ENCODE measurements at regions not wholly inside any gene's neighbourhood (a gene's known extent, or its start where the extent isn't known, plus 50 kb on each side); places are given as distances from the start of the nearest gene placed in this dataset.

DNA sequence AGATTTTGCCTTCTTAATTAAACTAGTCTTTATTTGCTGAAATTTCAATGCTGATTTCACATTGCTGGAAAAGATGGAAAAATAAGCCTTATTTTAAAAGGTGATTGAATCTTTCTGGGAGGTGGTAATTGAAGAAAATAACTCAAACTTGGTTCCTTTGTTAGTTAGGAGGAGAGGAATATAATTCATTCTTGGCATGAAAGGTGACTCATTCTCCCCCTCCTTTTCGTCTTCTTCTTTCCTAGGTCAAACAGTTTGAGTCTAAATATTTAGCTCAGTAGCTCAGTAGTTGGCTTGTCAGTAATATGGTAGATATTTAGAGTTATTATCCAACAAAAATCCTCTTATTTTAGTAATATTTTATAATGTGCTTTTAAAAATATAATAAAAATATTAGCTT lies 353.9 kb upstream of the MEF2C start:
- TF ChIP-seq, protein P1, sequence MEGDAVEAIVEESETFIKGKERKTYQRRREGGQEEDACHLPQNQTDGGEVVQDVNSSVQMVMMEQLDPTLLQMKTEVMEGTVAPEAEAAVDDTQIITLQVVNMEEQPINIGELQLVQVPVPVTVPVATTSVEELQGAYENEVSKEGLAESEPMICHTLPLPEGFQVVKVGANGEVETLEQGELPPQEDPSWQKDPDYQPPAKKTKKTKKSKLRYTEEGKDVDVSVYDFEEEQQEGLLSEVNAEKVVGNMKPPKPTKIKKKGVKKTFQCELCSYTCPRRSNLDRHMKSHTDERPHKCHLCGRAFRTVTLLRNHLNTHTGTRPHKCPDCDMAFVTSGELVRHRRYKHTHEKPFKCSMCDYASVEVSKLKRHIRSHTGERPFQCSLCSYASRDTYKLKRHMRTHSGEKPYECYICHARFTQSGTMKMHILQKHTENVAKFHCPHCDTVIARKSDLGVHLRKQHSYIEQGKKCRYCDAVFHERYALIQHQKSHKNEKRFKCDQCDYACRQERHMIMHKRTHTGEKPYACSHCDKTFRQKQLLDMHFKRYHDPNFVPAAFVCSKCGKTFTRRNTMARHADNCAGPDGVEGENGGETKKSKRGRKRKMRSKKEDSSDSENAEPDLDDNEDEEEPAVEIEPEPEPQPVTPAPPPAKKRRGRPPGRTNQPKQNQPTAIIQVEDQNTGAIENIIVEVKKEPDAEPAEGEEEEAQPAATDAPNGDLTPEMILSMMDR (conservative IDR thresholded peaks at IDR 0.05; ENCODE audit: low read depth, low read length), result no peak
- no peak for TF ChIP-seq RFX5 (IDR thresholded peaks at IDR 0.05; ENCODE audit: low read depth, low read length)
